Mononuclear cell (primary cell): ENCODE measurements at regions not wholly inside any gene's neighbourhood (a gene's known extent, or its start where the extent isn't known, plus 50 kb on each side); places are given as distances from the start of the nearest gene placed in this dataset.
"Not testable (repeated sequence)": the region's sequence is repeated elsewhere in the genome, so short reads cannot be mapped to it uniquely, and the experiment has no call there.

ENCODE experiments used
- H3K27me3 ChIP-seq: 2 replicates; pipeline ENCODE4 v1.6.0; 2011; ENCODE audit warnings: low read length, control low read depth; ENCODE audit not compliant: insufficient read depth
- H3K4me1 ChIP-seq: 2 replicates; pipeline ENCODE4 v1.5.1; 2011; ENCODE audit warnings: mild to moderate bottlenecking, low read length, control low read depth; ENCODE audit not compliant: insufficient read depth
- H3K4me3 ChIP-seq: 2 replicates; pipeline ENCODE4 v1.5.1; 2011; ENCODE audit warnings: mild to moderate bottlenecking, low read length, moderate library complexity
- H3K9me3 ChIP-seq: 2 replicates; pipeline ENCODE4 v1.5.1; 2011; ENCODE audit warnings: low read depth, mild to moderate bottlenecking, control low read depth, low read length

GRCh38 chr21:27047658-27048314 is 80.9 kb upstream of the ADAMTS5 start:
- H3K4me1 ChIP-seq, result no peaks in the 10 kb centered on the region
- H3K4me3 ChIP-seq, result no peak overlapping the region
- H3K9me3 ChIP-seq, result no peaks in the 10 kb centered on the region
- no peaks in the 10 kb centered on the region for H3K27me3 ChIP-seq

- H3K27me3 ChIP-seq, result no peaks in the 10 kb centered on the region
- no peak overlapping the region for H3K4me3 ChIP-seq
- no peaks in the 10 kb centered on the region for H3K4me1 ChIP-seq
- no peaks in the 10 kb centered on the region for H3K9me3 ChIP-seq
These were observed 80.4 kb upstream of the ADAMTS5 start for GRCh38 chr21:27047283-27047657.

GRCh38 chr21:27045281-27045985 is 78.5 kb upstream of the ADAMTS5 start:
- no peaks in the 10 kb centered on the region for H3K27me3 ChIP-seq
- H3K9me3 ChIP-seq, result no peaks in the 10 kb centered on the region
- no peak overlapping the region for H3K4me3 ChIP-seq
- no peaks in the 10 kb centered on the region for H3K4me1 ChIP-seq

- Histone ChIP-seq H3K4me3 (no peak overlapping the region), H3K9me3 (no peaks in the 10 kb centered on the region), H3K4me1 (no peaks in the 10 kb centered on the region), H3K27me3 (no peaks in the 10 kb centered on the region)
These were observed 76.5 kb upstream of the ADAMTS5 start for GRCh38 chr21:27043377-27043776.

- no peaks in the 10 kb centered on the region for H3K4me1 ChIP-seq
- no peak overlapping the region for H3K4me3 ChIP-seq
- no peaks in the 10 kb centered on the region for H3K9me3 ChIP-seq
- no peaks in the 10 kb centered on the region for H3K27me3 ChIP-seq
These were observed 74.0 kb upstream of the ADAMTS5 start for GRCh38 chr21:27040738-27041469.

GRCh38 chr21:27036736-27037301 is 69.9 kb upstream of the ADAMTS5 start:
- H3K27me3 ChIP-seq, result no peaks in the 10 kb centered on the region
- no peaks in the 10 kb centered on the region for H3K9me3 ChIP-seq
- H3K4me1 ChIP-seq, result no peaks in the 10 kb centered on the region
- H3K4me3 ChIP-seq, result no peak overlapping the region

- Histone ChIP-seq H3K27me3 (no peaks in the 10 kb centered on the region), H3K4me1 (no peaks in the 10 kb centered on the region), H3K9me3 (no peaks in the 10 kb centered on the region), H3K4me3 (no peak overlapping the region)
These were observed 68.9 kb upstream of the ADAMTS5 start for GRCh38 chr21:27035791-27036190.

- H3K4me3 ChIP-seq, result no peak overlapping the region
- H3K4me1 ChIP-seq, result no peaks in the 10 kb centered on the region
- no peaks in the 10 kb centered on the region for H3K27me3 ChIP-seq
- no peaks in the 10 kb centered on the region for H3K9me3 ChIP-seq
These were observed 67.9 kb upstream of the ADAMTS5 start for GRCh38 chr21:27034796-27035195.

- no peaks in the 10 kb centered on the region for H3K4me1 ChIP-seq
- no peak overlapping the region for H3K4me3 ChIP-seq
- H3K9me3 ChIP-seq, result no peaks in the 10 kb centered on the region
- H3K27me3 ChIP-seq, result no peaks in the 10 kb centered on the region
These were observed 66.6 kb upstream of the ADAMTS5 start for GRCh38 chr21:27033471-27033870.

- Histone ChIP-seq H3K4me1 (no peaks in the 10 kb centered on the region), H3K27me3 (no peaks in the 10 kb centered on the region), H3K4me3 (no peak overlapping the region), H3K9me3 (no peaks in the 10 kb centered on the region)
These were observed 59.6 kb upstream of the ADAMTS5 start for GRCh38 chr21:27026501-27026900.

- not testable (repeated sequence) for H3K4me1 ChIP-seq, H3K27me3 ChIP-seq, H3K9me3 ChIP-seq, H3K4me3 ChIP-seq
These were observed 58.8 kb upstream of the ADAMTS5 start for GRCh38 chr21:27025708-27026107.

GRCh38 chr21:27024971-27025370 is 58.1 kb upstream of the ADAMTS5 start:
- Histone ChIP-seq H3K4me3 (no peak overlapping the region), H3K9me3 (no peaks in the 10 kb centered on the region), H3K27me3 (no peaks in the 10 kb centered on the region), H3K4me1 (no peaks in the 10 kb centered on the region)

- Histone ChIP-seq H3K4me3 (no peak overlapping the region), H3K4me1 (no peaks in the 10 kb centered on the region), H3K27me3 (no peaks in the 10 kb centered on the region), H3K9me3 (no peaks in the 10 kb centered on the region)
These were observed 57.4 kb upstream of the ADAMTS5 start for GRCh38 chr21:27024301-27024700.

- Histone ChIP-seq H3K4me3 (no peak overlapping the region), H3K27me3 (no peaks in the 10 kb centered on the region), H3K9me3 (no peaks in the 10 kb centered on the region), H3K4me1 (no peaks in the 10 kb centered on the region)
These were observed 56.3 kb upstream of the ADAMTS5 start for GRCh38 chr21:27023186-27023585.

- no peak overlapping the region for H3K4me3 ChIP-seq
- H3K9me3 ChIP-seq, result no peaks in the 10 kb centered on the region
- H3K4me1 ChIP-seq, result no peaks in the 10 kb centered on the region
- no peaks in the 10 kb centered on the region for H3K27me3 ChIP-seq
These were observed 54.9 kb upstream of the ADAMTS5 start for GRCh38 chr21:27021801-27022200.
